PC-9 (cell line): ENCODE measurements at regions not wholly inside any gene's neighbourhood (a gene's known extent, or its start where the extent isn't known, plus 50 kb on each side); places are given as distances from the start of the nearest gene placed in this dataset.
"Not testable (repeated sequence)": the region's sequence is repeated elsewhere in the genome, so short reads cannot be mapped to it uniquely, and the experiment has no call there.

Experiments used
- BruUV-seq: library from RNA; stranded (reverse); fragments of 400-500 nt; replicated peaks from 2 replicates; lab custom pipeline; 2021; lab: Mats Ljungman, UMichigan
- CTCF ChIA-PET: fragments of 300-600 bp; sonication (Branson Sonifier 250); formaldehyde crosslinking; loops from one replicate; lab custom pipeline; 2022; ENCODE audit warnings: antibody characterized with exemption; lab: Charles Lee
- POLR2A ChIA-PET: fragments of 300-600 bp; sonication (Branson Sonifier 250); formaldehyde crosslinking; loops from one replicate; lab custom pipeline; 2022; ENCODE audit warnings: antibody characterized with exemption; ENCODE audit not compliant: unreplicated experiment; lab: Charles Lee
- DNase-seq, 2 experiments: peaks; one replicate each; pipeline versions ENCODE4 v3.0.0 to v3.0.0-alpha.2; 2015 to 2022; ENCODE audit warnings: mixed read lengths in 1 of 2
- H2AFZ ChIP-seq: fragments of 200-600 bp; sonication (generic); 2 replicates; pipeline ENCODE4 v1.8.1; 2017; ENCODE audit warnings: antibody characterized with exemption
- H3F3A ChIP-seq: fragments of 200-600 bp; sonication (generic); 2 replicates; pipeline ENCODE4 v1.8.1; 2017; ENCODE audit warnings: antibody characterized with exemption, mild to moderate bottlenecking, low read depth; ENCODE audit not compliant: insufficient read depth
- H3K27ac ChIP-seq: fragments of 200-600 bp; sonication (generic); 2 replicates; pipeline ENCODE4 v1.6.1; 2016; ENCODE audit warnings: mixed run types
- H3K27me3 ChIP-seq: fragments of 200-600 bp; sonication (generic); 2 replicates; pipeline ENCODE4 v1.6.1; 2016; ENCODE audit warnings: low read depth, mixed run types; ENCODE audit not compliant: insufficient read depth
- H3K36me3 ChIP-seq: fragments of 200-600 bp; sonication (generic); 2 replicates; pipeline ENCODE4 v1.6.1; 2016; ENCODE audit warnings: low read depth, mixed run types
- H3K4me1 ChIP-seq: fragments of 200-600 bp; sonication (generic); replicated peaks from 2 replicates; pipeline ENCODE4 v1.6.1; 2016; ENCODE audit warnings: mixed run types; ENCODE audit not compliant: insufficient read depth
- H3K4me2 ChIP-seq: fragments of 200-600 bp; sonication (generic); 2 replicates; pipeline ENCODE4 v1.6.1; 2017; ENCODE audit warnings: mixed run types
- H3K4me3 ChIP-seq: fragments of 200-600 bp; sonication (generic); 2 replicates; pipeline ENCODE4 v1.6.1; 2016; ENCODE audit warnings: mixed run types
- H3K79me2 ChIP-seq: fragments of 200-600 bp; sonication (generic); 2 replicates; pipeline ENCODE4 v1.6.1; 2017; ENCODE audit warnings: low read depth, mixed run types
- H3K9me2 ChIP-seq: fragments of 200-600 bp; sonication (generic); 2 replicates; pipeline ENCODE4 v1.8.1; 2017; ENCODE audit warnings: mild to moderate bottlenecking; ENCODE audit not compliant: insufficient read depth
- H3K9me3 ChIP-seq: fragments of 200-600 bp; sonication (generic); 2 replicates; pipeline ENCODE4 v1.8.1; 2016; ENCODE audit warnings: low read depth; ENCODE audit not compliant: insufficient read depth
- H4K20me1 ChIP-seq: fragments of 200-600 bp; sonication (generic); 2 replicates; pipeline ENCODE4 v1.8.1; 2017; ENCODE audit not compliant: insufficient read depth
- EZH2 ChIP-seq: fragments of 200-600 bp; sonication (generic); IDR thresholded peaks from 2 replicates; pipeline ENCODE4 v1.8.0; 2017; ENCODE audit warnings: antibody characterized with exemption, low read depth
- intact Hi-C: fragments of 100-400 bp; cut with micrococcal nuclease; formaldehyde crosslinking; loops from one replicate; pipeline ENCODE4 v1.10.0; 2022; ENCODE audit not compliant: unreplicated experiment
- TF ChIP-seq, protein P1 (sequence below): fragments of 200-600 bp; sonication (generic); conservative IDR thresholded peaks from 2 replicates; pipeline ENCODE4 v1.6.1; 2017; ENCODE audit warnings: mixed run types, antibody characterized with exemption, mild to moderate bottlenecking, moderate library complexity

DNA sequence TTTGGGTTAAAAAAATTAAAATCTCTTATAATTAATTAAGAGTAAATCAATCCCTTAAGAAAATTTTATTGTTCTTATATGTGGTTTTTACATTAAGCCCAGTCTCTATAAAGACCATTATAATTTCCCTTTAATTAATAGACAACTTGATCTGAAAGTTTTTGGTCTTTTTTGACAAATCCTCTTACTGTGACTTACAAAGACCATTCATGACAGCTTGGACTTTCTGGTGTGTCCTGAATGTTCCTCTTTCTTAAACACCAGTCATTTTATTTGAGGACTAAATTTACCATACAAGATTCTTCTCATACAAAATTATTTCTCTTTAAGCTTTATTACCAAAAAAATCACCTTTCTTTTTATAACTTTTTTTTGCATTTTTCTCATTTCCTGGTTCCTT, 368.3 kb downstream of the ADGRD1 start:
- no peak overlapping the region for H3K27ac ChIP-seq
- H3K79me2 ChIP-seq, result no peaks in the 10 kb centered on the region
- DNase-seq, result no peak
- no peaks in the 10 kb centered on the region for H4K20me1 ChIP-seq
- H3K4me1 ChIP-seq, result no peaks in the 10 kb centered on the region
- no peaks in the 10 kb centered on the region for H3K9me3 ChIP-seq
- intact Hi-C loops, result no loop called here
- no peak overlapping the region for H2AFZ ChIP-seq
- POLR2A ChIA-PET, result no interaction called here
- H3K27me3 ChIP-seq, result no peaks in the 10 kb centered on the region
- TF ChIP-seq, protein P1, sequence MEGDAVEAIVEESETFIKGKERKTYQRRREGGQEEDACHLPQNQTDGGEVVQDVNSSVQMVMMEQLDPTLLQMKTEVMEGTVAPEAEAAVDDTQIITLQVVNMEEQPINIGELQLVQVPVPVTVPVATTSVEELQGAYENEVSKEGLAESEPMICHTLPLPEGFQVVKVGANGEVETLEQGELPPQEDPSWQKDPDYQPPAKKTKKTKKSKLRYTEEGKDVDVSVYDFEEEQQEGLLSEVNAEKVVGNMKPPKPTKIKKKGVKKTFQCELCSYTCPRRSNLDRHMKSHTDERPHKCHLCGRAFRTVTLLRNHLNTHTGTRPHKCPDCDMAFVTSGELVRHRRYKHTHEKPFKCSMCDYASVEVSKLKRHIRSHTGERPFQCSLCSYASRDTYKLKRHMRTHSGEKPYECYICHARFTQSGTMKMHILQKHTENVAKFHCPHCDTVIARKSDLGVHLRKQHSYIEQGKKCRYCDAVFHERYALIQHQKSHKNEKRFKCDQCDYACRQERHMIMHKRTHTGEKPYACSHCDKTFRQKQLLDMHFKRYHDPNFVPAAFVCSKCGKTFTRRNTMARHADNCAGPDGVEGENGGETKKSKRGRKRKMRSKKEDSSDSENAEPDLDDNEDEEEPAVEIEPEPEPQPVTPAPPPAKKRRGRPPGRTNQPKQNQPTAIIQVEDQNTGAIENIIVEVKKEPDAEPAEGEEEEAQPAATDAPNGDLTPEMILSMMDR, result no peak
- no peak for TF ChIP-seq EZH2
- H3K4me2 ChIP-seq, result no peak overlapping the region
- H3K36me3 ChIP-seq, result no peaks in the 10 kb centered on the region
- CTCF ChIA-PET, result no interaction called here
- no peak overlapping the region for H3K4me3 ChIP-seq
- H3F3A ChIP-seq, result no peaks in the 10 kb centered on the region
- H3K9me2 ChIP-seq, result no peaks in the 10 kb centered on the region
- BruUV-seq, result no TSS peak

- H3K36me3 ChIP-seq, H3K79me2 ChIP-seq, POLR2A ChIA-PET, H3K4me1 ChIP-seq, H4K20me1 ChIP-seq, BruUV-seq, H3K4me2 ChIP-seq, CTCF ChIA-PET, DNase-seq, H3K4me3 ChIP-seq, H3K27ac ChIP-seq, H3K9me3 ChIP-seq, H3K27me3 ChIP-seq, H3F3A ChIP-seq, intact Hi-C loops, H2AFZ ChIP-seq, H3K9me2 ChIP-seq: not testable (repeated sequence)
Observed at GRCh38 chr12:131322460-131322859, 368.8 kb downstream of the ADGRD1 start.

DNA sequence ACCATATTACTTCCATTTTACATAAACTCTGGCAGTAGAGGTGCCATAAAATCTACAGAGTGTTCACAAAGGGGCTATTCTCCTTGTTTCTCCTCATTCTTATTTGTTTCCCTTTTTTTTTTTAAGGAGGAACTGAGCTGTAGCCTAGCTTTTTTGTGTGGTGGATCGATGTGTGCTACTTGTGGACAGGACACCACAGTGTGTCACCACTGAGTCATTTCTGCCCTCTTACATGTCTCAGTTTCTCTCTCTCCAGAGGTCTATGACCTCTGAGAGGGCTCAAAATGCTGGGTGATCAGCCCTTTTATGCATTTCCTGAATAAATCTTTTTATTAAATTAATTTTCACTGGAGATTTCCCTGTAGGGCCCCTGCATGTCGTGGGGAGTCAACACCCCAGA, 370.2 kb downstream of the ADGRD1 start:
- H3K27ac ChIP-seq, result no peak overlapping the region
- H3K4me3 ChIP-seq, result no peak overlapping the region
- no peaks in the 10 kb centered on the region for H3K27me3 ChIP-seq
- H2AFZ ChIP-seq, result no peak overlapping the region
- H3K9me3 ChIP-seq, result no peaks in the 10 kb centered on the region
- no peaks in the 10 kb centered on the region for H4K20me1 ChIP-seq
- no peaks in the 10 kb centered on the region for H3F3A ChIP-seq
- no peak for DNase-seq
- TF ChIP-seq, protein P1, result no peak
- no peak for TF ChIP-seq EZH2
- BruUV-seq, result no TSS peak
- no peak overlapping the region for H3K4me2 ChIP-seq
- no peaks in the 10 kb centered on the region for H3K4me1 ChIP-seq
- CTCF ChIA-PET, result no interaction called here
- no peaks in the 10 kb centered on the region for H3K36me3 ChIP-seq
- intact Hi-C loops, result no loop called here
- H3K9me2 ChIP-seq, result no peaks in the 10 kb centered on the region
- no peaks in the 10 kb centered on the region for H3K79me2 ChIP-seq
- POLR2A ChIA-PET, result no interaction called here
